ENCODE measurements at regions not wholly inside any gene's neighbourhood (a gene's known extent, or its start where the extent isn't known, plus 50 kb on each side); places are given as distances from the start of the nearest gene placed in this dataset.

DNA sequence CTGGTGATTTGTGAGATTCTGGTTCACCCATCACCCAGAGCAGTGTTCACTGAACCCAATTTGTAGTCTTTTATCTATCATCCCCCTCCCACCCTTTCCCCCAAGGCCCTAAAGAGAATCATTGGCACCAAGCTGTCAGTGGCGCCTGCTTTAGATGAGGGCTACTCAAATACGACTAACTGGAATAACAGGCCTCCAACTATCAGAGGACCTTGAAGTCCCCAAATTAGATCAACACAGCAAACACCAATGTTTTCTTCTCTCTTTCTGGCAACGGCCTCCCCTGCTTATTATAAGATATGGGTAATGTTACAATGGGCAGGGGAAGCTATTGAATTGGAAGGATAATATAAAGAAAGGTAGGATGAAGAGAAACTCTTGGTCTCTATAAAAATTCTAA, 232.3 kb downstream of the SCG2 start:
- TF ChIP-seq CTCF (conservative IDR thresholded peaks at IDR 0.05 in 1 of 2, IDR thresholded peaks at IDR 0.05 in 1 of 2; ENCODE audit: low read depth in 1 of 2, low read length in 2 of 2) (no peak), EZH2 (IDR thresholded peaks at IDR 0.05; ENCODE audit: low read length, missing control alignments) (no peak)

All from fibroblast of lung (primary cell).